RWPE2 (cell line): ENCODE measurements at regions not wholly inside any gene's neighbourhood (a gene's known extent, or its start where the extent isn't known, plus 50 kb on each side); places are given as distances from the start of the nearest gene placed in this dataset.

Experiments used
- ATAC-seq: fragments of 200-7000 bp; cut with Tn5 transposase; 3 replicates; pipeline ENCODE4 v1.9.1; 2021; ENCODE audit warnings: low read depth
- DNase-seq: peaks from one replicate; pipeline ENCODE4 v3.0.0-alpha.2; 2020; ENCODE audit warnings: low spot score
- H3K27ac ChIP-seq: fragments of 450-650 bp; 2 replicates; pipeline ENCODE4 v1.5.1; 2017; ENCODE audit warnings: mild to moderate bottlenecking; ENCODE audit not compliant: poor library complexity, severe bottlenecking
- H3K27me3 ChIP-seq: fragments of 250-450 bp; sonication (Bioruptor Pico); 2 replicates; pipeline ENCODE4 v1.5.1; 2021; ENCODE audit warnings: mild to moderate bottlenecking, moderate library complexity; ENCODE audit not compliant: insufficient read depth, poor library complexity, severe bottlenecking
- H3K36me3 ChIP-seq: fragments of 250-450 bp; sonication (Bioruptor Pico); 2 replicates; pipeline ENCODE4 v1.5.1; 2020; ENCODE audit warnings: low read depth, mild to moderate bottlenecking, moderate library complexity
- H3K4me1 ChIP-seq: fragments of 250-450 bp; sonication (Bioruptor Pico); 2 replicates; pipeline ENCODE4 v1.5.1; 2021; ENCODE audit warnings: mild to moderate bottlenecking, moderate library complexity; ENCODE audit not compliant: insufficient read depth, poor library complexity, severe bottlenecking
- H3K4me3 ChIP-seq: fragments of 250-450 bp; sonication (Bioruptor Pico); 2 replicates; pipeline ENCODE4 v1.5.1; 2021; ENCODE audit warnings: mild to moderate bottlenecking, moderate library complexity; ENCODE audit not compliant: severe bottlenecking
- H3K9me3 ChIP-seq: fragments of 250-450 bp; sonication (Bioruptor Pico); 2 replicates; pipeline ENCODE4 v1.5.1; 2021; ENCODE audit warnings: mild to moderate bottlenecking, moderate library complexity; ENCODE audit not compliant: severe bottlenecking
- CTCF ChIP-seq: fragments of 450-650 bp; IDR thresholded peaks from one replicate; pipeline ENCODE4 v1.5.1; 2017; ENCODE audit warnings: mild to moderate bottlenecking, moderate library complexity; ENCODE audit not compliant: poor library complexity, severe bottlenecking

GRCh38 chr2:21307037-21307436 lies 183.3 kb downstream of the TDRD15 start:
- H3K4me3 ChIP-seq = no peak overlapping the region
- H3K36me3 ChIP-seq = no peaks in the 10 kb centered on the region
- H3K27me3 ChIP-seq = peaks cover 3% of the 10 kb centered on the region
- no peaks in the 10 kb centered on the region for H3K9me3 ChIP-seq
- no peak for ATAC-seq
- H3K4me1 ChIP-seq = no peaks in the 10 kb centered on the region
- no peak for TF ChIP-seq CTCF
- no peak for DNase-seq
- H3K27ac ChIP-seq = no peak overlapping the region

- Histone ChIP-seq H3K9me3 (no peaks in the 10 kb centered on the region), H3K27me3 (no peaks in the 10 kb centered on the region), H3K36me3 (no peaks in the 10 kb centered on the region), H3K4me3 (no peak overlapping the region), H3K4me1 (no peaks in the 10 kb centered on the region), H3K27ac (no peak overlapping the region)
- TF ChIP-seq CTCF = no peak
- DNase-seq = no peak
- no peak for ATAC-seq
Measured at GRCh38 chr2:21310493-21310892, 186.7 kb downstream of the TDRD15 start.

GRCh38 chr2:21314322-21314835 lies 190.6 kb downstream of the TDRD15 start:
- TF ChIP-seq CTCF = no peak
- Histone ChIP-seq H3K9me3 (no peaks in the 10 kb centered on the region), H3K27me3 (no peaks in the 10 kb centered on the region), H3K27ac (no peak overlapping the region), H3K36me3 (no peaks in the 10 kb centered on the region), H3K4me1 (no peaks in the 10 kb centered on the region), H3K4me3 (no peak overlapping the region)
- ATAC-seq (no peak), DNase-seq (no peak)

DNA sequence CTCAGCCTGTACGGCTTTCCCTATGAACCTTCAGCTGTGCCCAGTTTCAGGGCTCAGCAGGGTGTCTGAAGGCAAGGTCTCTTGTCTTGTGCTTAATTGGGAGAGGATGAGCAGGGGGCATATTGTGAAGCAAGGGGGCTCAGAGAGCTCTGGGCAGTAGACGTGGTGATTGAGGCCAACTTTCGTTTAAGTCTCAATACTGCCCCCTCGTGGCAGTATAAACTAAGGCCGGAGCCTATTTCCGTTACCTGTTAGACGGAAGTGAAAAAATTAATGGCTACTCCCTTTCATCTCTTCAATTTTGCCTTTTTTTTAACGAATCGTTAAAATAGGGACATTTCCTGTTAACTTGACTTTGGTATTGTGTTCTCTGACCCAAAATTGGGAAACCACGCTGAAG lies 193.4 kb downstream of the TDRD15 start:
- Histone ChIP-seq H3K4me3 (no peak overlapping the region), H3K9me3 (no peaks in the 10 kb centered on the region), H3K4me1 (no peaks in the 10 kb centered on the region), H3K36me3 (no peaks in the 10 kb centered on the region), H3K27me3 (no peaks in the 10 kb centered on the region), H3K27ac (no peak overlapping the region)
- peak; percentile 65 for TF ChIP-seq CTCF
- ATAC-seq (no peak), DNase-seq (no peak)

- Histone ChIP-seq H3K27ac (no peak overlapping the region), H3K4me3 (no peak overlapping the region), H3K9me3 (no peaks in the 10 kb centered on the region), H3K27me3 (no peaks in the 10 kb centered on the region), H3K36me3 (no peaks in the 10 kb centered on the region), H3K4me1 (no peaks in the 10 kb centered on the region)
- no peak for TF ChIP-seq CTCF
- DNase-seq = no peak
- no peak for ATAC-seq
Measured at GRCh38 chr2:21318263-21318662, 194.5 kb downstream of the TDRD15 start.
